ENCODE measurements at regions not wholly inside any gene's neighbourhood (a gene's known extent, or its start where the extent isn't known, plus 50 kb on each side); places are given as distances from the start of the nearest gene placed in this dataset.

- Histone ChIP-seq H3K79me2 (ENCODE audit: insufficient read depth, low read depth, low read length) (no peaks in the 10 kb centered on the region), H2AFZ (ENCODE audit: low read length) (no peak overlapping the region), H3K9me2 (ENCODE audit: insufficient read depth, low read length) (no peaks in the 10 kb centered on the region), H3K27ac (ENCODE audit: low read depth, low read length, poor library complexity, severe bottlenecking) (no peak overlapping the region), H3K4me2 (ENCODE audit: low read length) (no peak overlapping the region), H3K4me1 (ENCODE audit: insufficient read depth, low read length, poor library complexity, severe bottlenecking) (no peaks in the 10 kb centered on the region), H3K4me3 (ENCODE audit: low read depth, low read length, poor library complexity, severe bottlenecking) (no peak overlapping the region), H3K9me3 (ENCODE audit: low read length) (no peaks in the 10 kb centered on the region), H3K36me3 (ENCODE audit: insufficient read depth, low read length) (no peaks in the 10 kb centered on the region), H4K20me1 (ENCODE audit: insufficient read depth, low read length) (no peaks in the 10 kb centered on the region)
- no peak for DNase-seq (ENCODE audit: low spot score)
- POLR2A ChIA-PET: interaction anchor here (0.6 kb wide), 1 partner anchor 115 kb away, joined by 3 read pairs; no protein-coding TSS in a partner anchor
- intact Hi-C loops (cut with micrococcal nuclease; ENCODE audit: unreplicated experiment): no loop called here
- TF ChIP-seq CTCF (conservative IDR thresholded peaks at IDR 0.05; ENCODE audit: low read length): no peak
- TF ChIP-seq EZH2phosphoT487 (IDR thresholded peaks at IDR 0.05; ENCODE audit: borderline replicate concordance, low read depth, low read length): no peak
- no TSS peak for BruUV-seq (replicated peaks)
- CTCF ChIA-PET (ENCODE audit: unreplicated experiment): no interaction called here
Measured at GRCh38 chr7:21146642-21147423, 281.1 kb upstream of the SP4 start.

- ChIA-PET CTCF (ENCODE audit: unreplicated experiment) (no interaction called here), POLR2A (no interaction called here)
- DNase-seq (ENCODE audit: low spot score): no peak
- Histone ChIP-seq H3K27ac (ENCODE audit: low read depth, low read length, poor library complexity, severe bottlenecking) (no peak overlapping the region), H3K4me1 (ENCODE audit: insufficient read depth, low read length, poor library complexity, severe bottlenecking) (no peaks in the 10 kb centered on the region), H3K4me2 (ENCODE audit: low read length) (no peak overlapping the region), H2AFZ (ENCODE audit: low read length) (no peak overlapping the region), H3K36me3 (ENCODE audit: insufficient read depth, low read length) (no peaks in the 10 kb centered on the region), H3K9me3 (ENCODE audit: low read length) (no peaks in the 10 kb centered on the region), H3K4me3 (ENCODE audit: low read depth, low read length, poor library complexity, severe bottlenecking) (no peak overlapping the region), H3K79me2 (ENCODE audit: insufficient read depth, low read depth, low read length) (no peaks in the 10 kb centered on the region), H3K9me2 (ENCODE audit: insufficient read depth, low read length) (no peaks in the 10 kb centered on the region), H4K20me1 (ENCODE audit: insufficient read depth, low read length) (no peaks in the 10 kb centered on the region)
- TF ChIP-seq CTCF (conservative IDR thresholded peaks at IDR 0.05; ENCODE audit: low read length): no peak
- no peak for TF ChIP-seq EZH2phosphoT487 (IDR thresholded peaks at IDR 0.05; ENCODE audit: borderline replicate concordance, low read depth, low read length)
- BruUV-seq (replicated peaks): no TSS peak
- intact Hi-C loops (cut with micrococcal nuclease; ENCODE audit: unreplicated experiment): no loop called here
Measured at GRCh38 chr7:21149809-21150208, 278.1 kb upstream of the SP4 start.

GRCh38 chr7:21154614-21155013 lies 273.3 kb upstream of the SP4 start:
- Histone ChIP-seq H2AFZ (ENCODE audit: low read length) (no peak overlapping the region), H3K36me3 (ENCODE audit: insufficient read depth, low read length) (no peaks in the 10 kb centered on the region), H3K4me3 (ENCODE audit: low read depth, low read length, poor library complexity, severe bottlenecking) (no peak overlapping the region), H4K20me1 (ENCODE audit: insufficient read depth, low read length) (no peaks in the 10 kb centered on the region), H3K9me2 (ENCODE audit: insufficient read depth, low read length) (no peaks in the 10 kb centered on the region), H3K4me1 (ENCODE audit: insufficient read depth, low read length, poor library complexity, severe bottlenecking) (no peaks in the 10 kb centered on the region), H3K79me2 (ENCODE audit: insufficient read depth, low read depth, low read length) (no peaks in the 10 kb centered on the region), H3K27ac (ENCODE audit: low read depth, low read length, poor library complexity, severe bottlenecking) (no peak overlapping the region), H3K4me2 (ENCODE audit: low read length) (no peak overlapping the region), H3K9me3 (ENCODE audit: low read length) (no peaks in the 10 kb centered on the region)
- ChIA-PET CTCF (ENCODE audit: unreplicated experiment) (no interaction called here), POLR2A (no interaction called here)
- no TSS peak for BruUV-seq (replicated peaks)
- TF ChIP-seq EZH2phosphoT487 (IDR thresholded peaks at IDR 0.05; ENCODE audit: borderline replicate concordance, low read depth, low read length): no peak
- no peak for TF ChIP-seq CTCF (conservative IDR thresholded peaks at IDR 0.05; ENCODE audit: low read length)
- no peak for DNase-seq (ENCODE audit: low spot score)
- intact Hi-C loops (cut with micrococcal nuclease; ENCODE audit: unreplicated experiment): no loop called here

Data from OCI-LY7 (cell line).